ENCODE measurements at regions not wholly inside any gene's neighbourhood (a gene's known extent, or its start where the extent isn't known, plus 50 kb on each side); places are given as distances from the start of the nearest gene placed in this dataset.

DNA sequence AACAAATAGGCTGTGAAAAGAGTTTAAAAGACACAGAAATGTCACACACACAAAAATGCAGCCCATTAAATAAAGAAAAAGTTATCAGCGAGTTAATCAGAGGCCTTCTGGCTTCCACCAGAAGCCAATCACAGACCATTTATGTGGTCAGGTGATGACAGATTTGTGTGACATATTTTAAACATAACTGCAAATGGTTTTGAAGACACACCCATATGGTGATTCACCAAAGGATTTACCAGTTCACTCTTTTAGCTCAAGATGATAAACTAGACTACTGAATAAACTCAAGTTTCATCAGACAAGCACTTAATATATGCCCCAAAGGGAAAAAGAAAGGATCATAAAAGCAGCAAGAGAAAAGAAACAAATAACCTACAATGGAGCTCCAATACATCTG lies 181.2 kb downstream of the SPANXN4 start (continued):
- TF ChIP-seq, protein P1, sequence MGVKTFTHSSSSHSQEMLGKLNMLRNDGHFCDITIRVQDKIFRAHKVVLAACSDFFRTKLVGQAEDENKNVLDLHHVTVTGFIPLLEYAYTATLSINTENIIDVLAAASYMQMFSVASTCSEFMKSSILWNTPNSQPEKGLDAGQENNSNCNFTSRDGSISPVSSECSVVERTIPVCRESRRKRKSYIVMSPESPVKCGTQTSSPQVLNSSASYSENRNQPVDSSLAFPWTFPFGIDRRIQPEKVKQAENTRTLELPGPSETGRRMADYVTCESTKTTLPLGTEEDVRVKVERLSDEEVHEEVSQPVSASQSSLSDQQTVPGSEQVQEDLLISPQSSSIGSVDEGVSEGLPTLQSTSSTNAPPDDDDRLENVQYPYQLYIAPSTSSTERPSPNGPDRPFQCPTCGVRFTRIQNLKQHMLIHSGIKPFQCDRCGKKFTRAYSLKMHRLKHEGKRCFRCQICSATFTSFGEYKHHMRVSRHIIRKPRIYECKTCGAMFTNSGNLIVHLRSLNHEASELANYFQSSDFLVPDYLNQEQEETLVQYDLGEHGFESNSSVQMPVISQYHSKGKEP (tag by site-specific recombination; IDR thresholded peaks at IDR 0.05) = no peak
- TF ChIP-seq ZNF549 (tag by site-specific recombination; IDR thresholded peaks at IDR 0.05) (no peak), ZNF600 (tag by site-specific recombination; IDR thresholded peaks at IDR 0.05) (no peak), ZFP37 (tag by site-specific recombination; IDR thresholded peaks at IDR 0.05) (no peak), ZNF777 (tag by site-specific recombination; IDR thresholded peaks at IDR 0.05; ENCODE audit: borderline replicate concordance) (no peak), ZNF558 (tag by site-specific recombination; IDR thresholded peaks at IDR 0.05) (no peak), ZBTB48 (tag by site-specific recombination; IDR thresholded peaks at IDR 0.05) (no peak)
- TF ChIP-seq, protein P2, sequence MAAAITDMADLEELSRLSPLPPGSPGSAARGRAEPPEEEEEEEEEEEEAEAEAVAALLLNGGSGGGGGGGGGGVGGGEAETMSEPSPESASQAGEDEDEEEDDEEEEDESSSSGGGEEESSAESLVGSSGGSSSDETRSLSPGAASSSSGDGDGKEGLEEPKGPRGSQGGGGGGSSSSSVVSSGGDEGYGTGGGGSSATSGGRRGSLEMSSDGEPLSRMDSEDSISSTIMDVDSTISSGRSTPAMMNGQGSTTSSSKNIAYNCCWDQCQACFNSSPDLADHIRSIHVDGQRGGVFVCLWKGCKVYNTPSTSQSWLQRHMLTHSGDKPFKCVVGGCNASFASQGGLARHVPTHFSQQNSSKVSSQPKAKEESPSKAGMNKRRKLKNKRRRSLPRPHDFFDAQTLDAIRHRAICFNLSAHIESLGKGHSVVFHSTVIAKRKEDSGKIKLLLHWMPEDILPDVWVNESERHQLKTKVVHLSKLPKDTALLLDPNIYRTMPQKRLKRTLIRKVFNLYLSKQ (tag by site-specific recombination; IDR thresholded peaks at IDR 0.05; ENCODE audit: borderline replicate concordance) = no peak
- TF ChIP-seq, protein P3, sequence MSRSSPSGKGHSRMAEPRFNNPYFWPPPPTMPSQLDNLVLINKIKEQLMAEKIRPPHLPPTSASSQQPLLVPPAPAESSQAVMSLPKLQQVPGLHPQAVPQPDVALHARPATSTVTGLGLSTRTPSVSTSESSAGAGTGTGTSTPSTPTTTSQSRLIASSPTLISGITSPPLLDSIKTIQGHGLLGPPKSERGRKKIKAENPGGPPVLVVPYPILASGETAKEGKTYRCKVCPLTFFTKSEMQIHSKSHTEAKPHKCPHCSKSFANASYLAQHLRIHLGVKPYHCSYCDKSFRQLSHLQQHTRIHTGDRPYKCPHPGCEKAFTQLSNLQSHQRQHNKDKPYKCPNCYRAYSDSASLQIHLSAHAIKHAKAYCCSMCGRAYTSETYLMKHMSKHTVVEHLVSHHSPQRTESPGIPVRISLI (tag by site-specific recombination; IDR thresholded peaks at IDR 0.05) = no peak
- TF ChIP-seq, protein P4, sequence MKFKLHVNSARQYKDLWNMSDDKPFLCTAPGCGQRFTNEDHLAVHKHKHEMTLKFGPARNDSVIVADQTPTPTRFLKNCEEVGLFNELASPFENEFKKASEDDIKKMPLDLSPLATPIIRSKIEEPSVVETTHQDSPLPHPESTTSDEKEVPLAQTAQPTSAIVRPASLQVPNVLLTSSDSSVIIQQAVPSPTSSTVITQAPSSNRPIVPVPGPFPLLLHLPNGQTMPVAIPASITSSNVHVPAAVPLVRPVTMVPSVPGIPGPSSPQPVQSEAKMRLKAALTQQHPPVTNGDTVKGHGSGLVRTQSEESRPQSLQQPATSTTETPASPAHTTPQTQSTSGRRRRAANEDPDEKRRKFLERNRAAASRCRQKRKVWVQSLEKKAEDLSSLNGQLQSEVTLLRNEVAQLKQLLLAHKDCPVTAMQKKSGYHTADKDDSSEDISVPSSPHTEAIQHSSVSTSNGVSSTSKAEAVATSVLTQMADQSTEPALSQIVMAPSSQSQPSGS (tag by site-specific recombination; IDR thresholded peaks at IDR 0.05; ENCODE audit: low read depth) = no peak

DNA sequence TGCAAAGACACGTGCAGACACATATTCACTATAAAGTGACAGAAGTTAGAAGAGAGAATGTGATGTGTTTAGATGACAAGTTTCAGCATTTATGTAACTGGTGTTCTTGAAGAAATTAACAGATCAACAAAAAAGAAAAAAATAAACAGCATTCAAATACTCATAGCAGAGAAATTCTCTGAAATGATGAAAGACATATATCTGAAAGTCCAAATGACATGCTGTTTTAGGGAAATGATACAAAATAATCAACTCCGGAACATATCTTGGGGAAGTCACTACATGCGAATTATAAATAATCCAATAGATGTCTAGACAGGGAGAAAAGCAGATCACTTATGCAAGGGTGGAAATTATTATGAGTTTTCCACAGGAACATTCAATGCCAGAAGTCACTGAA lies 146.0 kb downstream of the SPANXN4 start:
- CTCF ChIA-PET = no interaction called here

DNA sequence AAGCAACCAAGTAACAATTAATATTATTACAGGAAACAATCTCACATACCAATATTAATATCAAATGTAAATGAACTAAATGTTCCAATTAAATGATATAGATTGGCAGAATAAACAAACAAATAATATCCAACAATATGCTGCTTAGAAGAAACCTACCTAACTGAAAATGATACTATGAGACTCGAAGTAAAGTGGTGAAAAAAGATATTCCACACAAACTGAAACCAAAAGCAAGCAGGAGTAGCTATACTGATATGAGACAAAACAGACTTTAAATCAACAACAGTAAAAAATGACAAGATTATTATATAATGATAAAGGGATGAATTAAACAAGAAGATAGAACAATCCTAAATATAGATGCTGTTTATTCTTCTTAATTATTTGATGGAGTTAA lies 140.1 kb downstream of the SPANXN4 start:
- no peak for TF ChIP-seq EGR2 (tag by site-specific recombination; IDR thresholded peaks at IDR 0.05; ENCODE audit: low read depth)
- TF ChIP-seq, protein P5, sequence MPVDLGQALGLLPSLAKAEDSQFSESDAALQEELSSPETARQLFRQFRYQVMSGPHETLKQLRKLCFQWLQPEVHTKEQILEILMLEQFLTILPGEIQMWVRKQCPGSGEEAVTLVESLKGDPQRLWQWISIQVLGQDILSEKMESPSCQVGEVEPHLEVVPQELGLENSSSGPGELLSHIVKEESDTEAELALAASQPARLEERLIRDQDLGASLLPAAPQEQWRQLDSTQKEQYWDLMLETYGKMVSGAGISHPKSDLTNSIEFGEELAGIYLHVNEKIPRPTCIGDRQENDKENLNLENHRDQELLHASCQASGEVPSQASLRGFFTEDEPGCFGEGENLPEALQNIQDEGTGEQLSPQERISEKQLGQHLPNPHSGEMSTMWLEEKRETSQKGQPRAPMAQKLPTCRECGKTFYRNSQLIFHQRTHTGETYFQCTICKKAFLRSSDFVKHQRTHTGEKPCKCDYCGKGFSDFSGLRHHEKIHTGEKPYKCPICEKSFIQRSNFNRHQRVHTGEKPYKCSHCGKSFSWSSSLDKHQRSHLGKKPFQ (tag by site-specific recombination; IDR thresholded peaks at IDR 0.05) = no peak
- TF ChIP-seq, protein P6, sequence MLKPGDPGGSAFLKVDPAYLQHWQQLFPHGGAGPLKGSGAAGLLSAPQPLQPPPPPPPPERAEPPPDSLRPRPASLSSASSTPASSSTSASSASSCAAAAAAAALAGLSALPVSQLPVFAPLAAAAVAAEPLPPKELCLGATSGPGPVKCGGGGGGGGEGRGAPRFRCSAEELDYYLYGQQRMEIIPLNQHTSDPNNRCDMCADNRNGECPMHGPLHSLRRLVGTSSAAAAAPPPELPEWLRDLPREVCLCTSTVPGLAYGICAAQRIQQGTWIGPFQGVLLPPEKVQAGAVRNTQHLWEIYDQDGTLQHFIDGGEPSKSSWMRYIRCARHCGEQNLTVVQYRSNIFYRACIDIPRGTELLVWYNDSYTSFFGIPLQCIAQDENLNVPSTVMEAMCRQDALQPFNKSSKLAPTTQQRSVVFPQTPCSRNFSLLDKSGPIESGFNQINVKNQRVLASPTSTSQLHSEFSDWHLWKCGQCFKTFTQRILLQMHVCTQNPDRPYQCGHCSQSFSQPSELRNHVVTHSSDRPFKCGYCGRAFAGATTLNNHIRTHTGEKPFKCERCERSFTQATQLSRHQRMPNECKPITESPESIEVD (tag by site-specific recombination; IDR thresholded peaks at IDR 0.05) = no peak
- TF ChIP-seq, protein P7, sequence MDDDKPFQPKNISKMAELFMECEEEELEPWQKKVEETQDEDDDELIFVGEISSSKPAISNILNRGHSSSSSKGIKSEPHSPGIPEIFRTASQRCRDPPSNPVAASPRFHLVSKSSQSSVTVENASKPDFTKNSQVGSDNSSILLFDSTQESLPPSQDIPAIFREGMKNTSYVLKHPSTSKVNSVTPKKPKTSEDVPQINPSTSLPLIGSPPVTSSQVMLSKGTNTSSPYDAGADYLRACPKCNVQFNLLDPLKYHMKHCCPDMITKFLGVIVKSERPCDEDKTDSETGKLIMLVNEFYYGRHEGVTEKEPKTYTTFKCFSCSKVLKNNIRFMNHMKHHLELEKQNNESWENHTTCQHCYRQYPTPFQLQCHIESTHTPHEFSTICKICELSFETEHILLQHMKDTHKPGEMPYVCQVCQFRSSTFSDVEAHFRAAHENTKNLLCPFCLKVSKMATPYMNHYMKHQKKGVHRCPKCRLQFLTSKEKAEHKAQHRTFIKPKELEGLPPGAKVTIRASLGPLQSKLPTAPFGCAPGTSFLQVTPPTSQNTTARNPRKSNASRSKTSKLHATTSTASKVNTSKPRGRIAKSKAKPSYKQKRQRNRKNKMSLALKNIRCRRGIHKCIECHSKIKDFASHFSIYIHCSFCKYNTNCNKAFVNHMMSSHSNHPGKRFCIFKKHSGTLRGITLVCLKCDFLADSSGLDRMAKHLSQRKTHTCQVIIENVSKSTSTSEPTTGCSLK (tag by site-specific recombination; IDR thresholded peaks at IDR 0.05) = no peak
- no peak for TF ChIP-seq ZNF791 (tag by site-specific recombination; IDR thresholded peaks at IDR 0.05)
- no peak for TF ChIP-seq ZFP3 (tag by site-specific recombination; IDR thresholded peaks at IDR 0.05; ENCODE audit: low read depth)
- no peak for TF ChIP-seq ZNF138 (tag by site-specific recombination; IDR thresholded peaks at IDR 0.05; ENCODE audit: borderline replicate concordance)
- ChIA-PET POLR2A (no interaction called here), CTCF (no interaction called here)
- H3K4me3 ChIP-seq (ENCODE audit: low read depth, low read length) = no peak overlapping the region
- H3K36me3 ChIP-seq (ENCODE audit: control insufficient read depth in 2 of 2, insufficient read depth in 1 of 2, low read length in 2 of 2) = no peaks in the 10 kb centered on the region
- H3K27ac ChIP-seq (ENCODE audit: extremely low read depth, low read depth, low read length) = no peak overlapping the region
- H3K4me1 ChIP-seq (ENCODE audit: control insufficient read depth, insufficient read depth, low read length) = no peaks in the 10 kb centered on the region
- no peaks in the 10 kb centered on the region for H3K9me3 ChIP-seq (ENCODE audit: control insufficient read depth, insufficient read depth, low read depth, low read length)

More for the DNA sequence above, 146.0 kb downstream of the SPANXN4 start:
- no peak overlapping the region for H3K27ac ChIP-seq (ENCODE audit: extremely low read depth, low read depth, low read length)
- no peaks in the 10 kb centered on the region for H3K4me1 ChIP-seq (ENCODE audit: control insufficient read depth, insufficient read depth, low read length)
- no peak overlapping the region for H3K4me3 ChIP-seq (ENCODE audit: low read depth, low read length)
- POLR2A ChIA-PET = no interaction called here
- H3K36me3 ChIP-seq (ENCODE audit: control insufficient read depth in 2 of 2, insufficient read depth in 1 of 2, low read length in 2 of 2) = no peaks in the 10 kb centered on the region
- no peaks in the 10 kb centered on the region for H3K9me3 ChIP-seq (ENCODE audit: control insufficient read depth, insufficient read depth, low read depth, low read length)
- TF ChIP-seq ZNF558 (tag by site-specific recombination; IDR thresholded peaks at IDR 0.05) (peak; percentile 92), ZNF239 (tag by site-specific recombination; IDR thresholded peaks at IDR 0.05) (no peak)
